Calu3 (cell line): ENCODE measurements at regions not wholly inside any gene's neighbourhood (a gene's known extent, or its start where the extent isn't known, plus 50 kb on each side); places are given as distances from the start of the nearest gene placed in this dataset.

Source experiments
- BruUV-seq: library from RNA; stranded (reverse); fragments of 400-500 nt; replicated peaks from 2 replicates; lab custom pipeline; 2021; lab: Mats Ljungman, UMichigan
- CTCF ChIA-PET: fragments of 300-600 bp; sonication (Branson Sonifier 250); formaldehyde crosslinking; loops from one replicate; lab custom pipeline; 2022; ENCODE audit warnings: antibody characterized with exemption; lab: Charles Lee
- DNase-seq: peaks from one replicate; pipeline ENCODE4 v3.0.0; 2022
- H3K27ac Mint-ChIP-seq: one replicate; pipeline ENCODE4 v1.8.0; 2022; ENCODE audit warnings: mixed read lengths; ENCODE audit not compliant: unreplicated experiment
- H3K27me3 Mint-ChIP-seq: one replicate; pipeline ENCODE4 v1.8.0; 2022; ENCODE audit warnings: mixed read lengths; ENCODE audit not compliant: unreplicated experiment
- H3K36me3 Mint-ChIP-seq: one replicate; pipeline ENCODE4 v1.8.0; 2022; ENCODE audit warnings: mild to moderate bottlenecking, moderate library complexity, mixed read lengths; ENCODE audit not compliant: insufficient read depth, unreplicated experiment
- H3K4me1 Mint-ChIP-seq: one replicate; pipeline ENCODE4 v1.8.0; 2022; ENCODE audit warnings: mild to moderate bottlenecking, low read depth, mixed read lengths; ENCODE audit not compliant: unreplicated experiment
- H3K4me3 Mint-ChIP-seq: one replicate; pipeline ENCODE4 v1.8.0; 2022; ENCODE audit warnings: mild to moderate bottlenecking, low read depth, moderate library complexity, mixed read lengths; ENCODE audit not compliant: unreplicated experiment
- H3K9me3 Mint-ChIP-seq: one replicate; pipeline ENCODE4 v1.8.0; 2022; ENCODE audit warnings: low read depth, mixed read lengths; ENCODE audit not compliant: unreplicated experiment
- CTCF ChIP-seq: fragments of 200-600 bp; IDR thresholded peaks from one replicate; pipeline ENCODE4 v1.8.0; 2022; ENCODE audit warnings: antibody characterized with exemption; ENCODE audit not compliant: unreplicated experiment
- intact Hi-C: fragments of 100-400 bp; cut with micrococcal nuclease; formaldehyde crosslinking; loops from one replicate; pipeline ENCODE4 v1.10.0; 2022; ENCODE audit not compliant: unreplicated experiment

- BruUV-seq = no TSS peak
- TF ChIP-seq CTCF = no peak
- CTCF ChIA-PET = no interaction called here
- intact Hi-C loops = no loop called here
- Mint-ChIP-seq H3K4me1 (peaks cover 7% of the 10 kb centered on the region), H3K9me3 (no peaks in the 10 kb centered on the region), H3K36me3 (no peaks in the 10 kb centered on the region), H3K4me3 (no peak overlapping the region), H3K27me3 (no peaks in the 10 kb centered on the region), H3K27ac (no peak overlapping the region)
- DNase-seq = no peak
Observed at GRCh38 chr7:79828866-79829265, 305.8 kb upstream of the GNAI1 start.

GRCh38 chr7:79823246-79823951 is 311.2 kb upstream of the GNAI1 start:
- CTCF ChIA-PET = interaction anchor here (0.7 kb wide), 1 partner anchor 1177 kb away, joined by 3 read pairs; no protein-coding TSS in a partner anchor
- no peak overlapping the region for H3K4me3 Mint-ChIP-seq
- intact Hi-C loops = no loop called here

GRCh38 chr7:79822620-79823240 is 311.9 kb upstream of the GNAI1 start:
- Mint-ChIP-seq H3K36me3 (no peaks in the 10 kb centered on the region), H3K27me3 (no peaks in the 10 kb centered on the region), H3K9me3 (no peaks in the 10 kb centered on the region), H3K4me3 (no peak overlapping the region), H3K27ac (no peak overlapping the region), H3K4me1 (peaks cover 7% of the 10 kb centered on the region)
- TF ChIP-seq CTCF = no peak
- intact Hi-C loops = no loop called here
- BruUV-seq = no TSS peak
- CTCF ChIA-PET = no interaction called here
- no peak for DNase-seq

More at GRCh38 chr7:79823246-79823951, 311.2 kb upstream of the GNAI1 start:
- TF ChIP-seq CTCF = no peak
- H3K9me3 Mint-ChIP-seq = no peaks in the 10 kb centered on the region
- BruUV-seq = no TSS peak
- DNase-seq = no peak
- H3K4me1 Mint-ChIP-seq = peaks cover 7% of the 10 kb centered on the region
- H3K27ac Mint-ChIP-seq = no peak overlapping the region
- H3K36me3 Mint-ChIP-seq = no peaks in the 10 kb centered on the region
- H3K27me3 Mint-ChIP-seq = no peaks in the 10 kb centered on the region

GRCh38 chr7:79820387-79820786 is 314.2 kb upstream of the GNAI1 start:
- Mint-ChIP-seq H3K27me3 (no peaks in the 10 kb centered on the region), H3K4me1 (peaks cover 7% of the 10 kb centered on the region), H3K9me3 (peaks cover 2% of the 10 kb centered on the region), H3K27ac (no peak overlapping the region), H3K36me3 (no peaks in the 10 kb centered on the region), H3K4me3 (no peak overlapping the region)
- intact Hi-C loops = no loop called here
- no peak for DNase-seq
- TF ChIP-seq CTCF = no peak
- BruUV-seq = no TSS peak
- CTCF ChIA-PET = interaction anchor here (0.7 kb wide), 1 partner anchor 134 kb away, joined by 5 read pairs; no protein-coding TSS in a partner anchor
